HUES48 (cell line): ENCODE measurements at regions not wholly inside any gene's neighbourhood (a gene's known extent, or its start where the extent isn't known, plus 50 kb on each side); places are given as distances from the start of the nearest gene placed in this dataset.

ENCODE experiments used
- H3K27ac ChIP-seq: one replicate; pipeline ENCODE4 v1.7.0; 2013; ENCODE audit warnings: low read depth, low read length, inconsistent platforms
- H3K27me3 ChIP-seq: 2 replicates; pipeline ENCODE4 v1.6.1; 2013; ENCODE audit warnings: mild to moderate bottlenecking, low read length; ENCODE audit not compliant: control insufficient read depth, insufficient read depth
- H3K36me3 ChIP-seq: 2 replicates; pipeline ENCODE4 v1.6.1; 2013; ENCODE audit warnings: low read length; ENCODE audit not compliant: control insufficient read depth, insufficient read depth
- H3K4me1 ChIP-seq: 2 replicates; pipeline ENCODE4 v1.6.1; 2013; ENCODE audit warnings: mild to moderate bottlenecking, low read length; ENCODE audit not compliant: control insufficient read depth, insufficient read depth
- H3K4me3 ChIP-seq: 2 replicates; pipeline ENCODE4 v1.5.1; 2013; ENCODE audit warnings: mild to moderate bottlenecking, low read depth, low read length
- H3K9ac ChIP-seq: 2 replicates; pipeline ENCODE4 v1.6.1; 2013; ENCODE audit warnings: mild to moderate bottlenecking, low read depth, low read length, moderate library complexity
- H3K9me3 ChIP-seq: 2 replicates; pipeline ENCODE4 v1.6.1; 2013; ENCODE audit warnings: low read length; ENCODE audit not compliant: control insufficient read depth, insufficient read depth

DNA sequence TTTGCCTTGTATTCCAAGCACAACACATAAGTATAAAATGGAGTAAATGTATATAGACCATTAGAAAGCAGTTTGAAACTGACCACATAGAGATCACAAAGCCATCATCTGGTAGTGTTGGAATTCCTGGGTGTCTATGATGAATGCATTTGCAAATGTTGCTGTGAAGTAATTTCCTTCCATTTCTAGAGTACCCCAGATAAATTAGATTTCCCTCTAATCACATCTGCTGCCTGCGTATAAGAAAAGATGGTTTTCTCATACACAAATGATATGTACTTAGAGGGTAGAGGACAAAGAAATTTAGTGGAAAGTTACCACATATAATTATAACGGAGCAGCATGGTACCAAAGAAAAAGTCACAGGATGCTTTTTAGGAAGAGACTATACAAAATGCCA is 1117.8 kb downstream of the IGSF11 start:
- H3K36me3 ChIP-seq, result no peaks in the 10 kb centered on the region
- no peak overlapping the region for H3K9ac ChIP-seq
- no peaks in the 10 kb centered on the region for H3K9me3 ChIP-seq
- no peak overlapping the region for H3K4me3 ChIP-seq
- H3K27ac ChIP-seq, result no peak overlapping the region
- H3K4me1 ChIP-seq, result peaks cover under 1% of the 10 kb centered on the region; the same call in 1 of the 2 replicates
- H3K27me3 ChIP-seq, result no peaks in the 10 kb centered on the region

GRCh38 chr3:117919621-117920020 is 1115.0 kb downstream of the IGSF11 start:
- Histone ChIP-seq H3K9me3 (no peaks in the 10 kb centered on the region), H3K36me3 (no peaks in the 10 kb centered on the region), H3K9ac (no peak overlapping the region), H3K4me1 (peaks cover 6% of the 10 kb centered on the region; the same call in 1 of the 2 replicates), H3K27me3 (no peaks in the 10 kb centered on the region), H3K27ac (no peak overlapping the region), H3K4me3 (no peak overlapping the region)

GRCh38 chr3:117920253-117920898 is 1114.3 kb downstream of the IGSF11 start:
- Histone ChIP-seq H3K9me3 (no peaks in the 10 kb centered on the region), H3K4me1 (peaks cover 6% of the 10 kb centered on the region; the same call in 1 of the 2 replicates), H3K36me3 (no peaks in the 10 kb centered on the region), H3K9ac (no peak overlapping the region), H3K27me3 (no peaks in the 10 kb centered on the region), H3K27ac (no peak overlapping the region), H3K4me3 (no peak overlapping the region)

DNA sequence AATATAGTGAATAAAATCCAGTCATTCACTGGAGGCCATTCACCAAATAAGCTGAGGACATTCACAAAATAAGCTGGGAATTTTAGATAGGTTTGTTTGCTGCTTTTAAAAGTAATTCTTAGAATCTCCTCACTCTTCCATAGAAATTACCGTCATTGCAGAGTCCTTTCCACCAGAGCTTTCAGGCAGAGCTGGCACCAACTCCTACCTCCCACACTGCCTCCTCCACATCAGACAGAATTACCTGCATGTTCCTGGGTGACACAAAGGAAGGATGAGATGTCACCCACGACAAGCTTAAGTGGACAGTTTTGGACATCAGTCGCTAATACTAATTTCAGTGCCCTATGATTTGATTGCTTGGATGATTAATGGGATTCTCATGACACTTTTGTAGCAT is 1113.2 kb downstream of the IGSF11 start:
- H3K36me3 ChIP-seq, result no peaks in the 10 kb centered on the region
- no peaks in the 10 kb centered on the region for H3K27me3 ChIP-seq
- peaks cover 6% of the 10 kb centered on the region; the same call in 1 of the 2 replicates for H3K4me1 ChIP-seq
- H3K27ac ChIP-seq, result no peak overlapping the region
- no peaks in the 10 kb centered on the region for H3K9me3 ChIP-seq
- H3K9ac ChIP-seq, result no peak overlapping the region
- H3K4me3 ChIP-seq, result no peak overlapping the region

GRCh38 chr3:117922039-117922438 is 1112.6 kb downstream of the IGSF11 start:
- H3K27ac ChIP-seq, result no peak overlapping the region
- H3K36me3 ChIP-seq, result no peaks in the 10 kb centered on the region
- no peak overlapping the region for H3K4me3 ChIP-seq
- H3K27me3 ChIP-seq, result no peaks in the 10 kb centered on the region
- peaks cover 6% of the 10 kb centered on the region; the same call in 1 of the 2 replicates for H3K4me1 ChIP-seq
- H3K9ac ChIP-seq, result no peak overlapping the region
- H3K9me3 ChIP-seq, result no peaks in the 10 kb centered on the region

DNA sequence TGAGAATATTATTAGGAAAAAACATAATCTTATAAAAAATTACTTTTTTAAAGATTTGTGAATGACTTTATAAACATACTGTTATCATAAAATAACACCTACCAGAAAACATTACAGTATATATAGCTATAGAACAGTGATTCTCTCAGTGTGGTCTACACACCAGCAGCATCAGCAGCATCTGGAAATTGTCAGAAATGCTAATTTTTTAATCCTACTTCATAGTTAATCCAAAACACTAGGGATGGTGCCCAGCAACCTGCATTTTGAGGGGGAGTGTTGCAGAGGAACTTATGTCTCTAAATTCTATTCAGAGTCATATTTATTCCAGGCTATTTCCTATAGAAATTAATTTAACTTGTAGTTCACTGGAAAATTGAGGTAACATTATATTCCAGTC is 1107.8 kb downstream of the IGSF11 start:
- H3K27ac ChIP-seq, result no peak overlapping the region
- no peak overlapping the region for H3K4me3 ChIP-seq
- no peaks in the 10 kb centered on the region for H3K9me3 ChIP-seq
- H3K27me3 ChIP-seq, result no peaks in the 10 kb centered on the region
- H3K9ac ChIP-seq, result no peak overlapping the region
- H3K36me3 ChIP-seq, result no peaks in the 10 kb centered on the region
- H3K4me1 ChIP-seq, result peaks cover 6% of the 10 kb centered on the region; the same call in 1 of the 2 replicates

DNA sequence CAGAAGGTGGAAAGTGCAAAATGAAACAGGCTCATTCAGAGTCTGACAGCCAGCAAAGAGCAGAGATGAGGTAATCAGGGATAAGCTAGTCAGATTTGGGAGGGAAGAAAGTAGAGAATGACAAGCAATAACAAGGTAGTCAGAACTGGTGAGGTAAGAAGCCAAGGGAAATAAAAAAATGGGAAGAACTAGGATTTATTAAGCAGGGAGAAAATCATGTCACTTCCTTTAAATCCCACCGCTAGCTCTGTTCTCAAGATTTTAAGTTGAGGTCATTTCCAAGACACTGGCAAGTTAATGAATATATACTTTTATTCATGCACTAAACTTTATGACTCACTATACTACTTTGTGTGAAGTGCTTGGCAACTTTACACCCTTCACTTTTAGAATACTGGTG is 1106.8 kb downstream of the IGSF11 start:
- Histone ChIP-seq H3K4me3 (no peak overlapping the region), H3K27me3 (no peaks in the 10 kb centered on the region)

DNA sequence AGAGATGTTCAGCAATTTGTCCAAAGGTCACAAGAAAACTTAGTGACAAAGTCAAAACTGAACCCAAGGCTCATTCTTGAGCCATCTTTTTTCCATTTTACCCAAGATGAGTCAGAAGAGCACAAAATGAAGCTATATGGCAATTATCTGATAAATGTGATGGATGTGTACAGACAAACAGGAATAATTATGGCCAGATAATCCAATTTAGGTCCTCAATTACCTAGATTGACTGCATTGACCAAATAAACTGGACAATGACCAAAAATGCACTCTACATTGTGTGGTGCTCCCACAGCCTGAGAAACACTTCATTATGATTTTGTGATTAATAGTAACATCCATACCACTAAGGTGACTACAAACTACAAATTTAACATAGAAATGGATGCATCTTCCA is 1105.8 kb downstream of the IGSF11 start:
- Histone ChIP-seq H3K4me1 (no peaks in the 10 kb centered on the region), H3K9me3 (no peaks in the 10 kb centered on the region), H3K27me3 (no peaks in the 10 kb centered on the region), H3K27ac (no peak overlapping the region), H3K36me3 (no peaks in the 10 kb centered on the region), H3K4me3 (no peak overlapping the region), H3K9ac (no peak overlapping the region)

More for the DNA sequence above, 1106.8 kb downstream of the IGSF11 start:
- Histone ChIP-seq H3K36me3 (no peaks in the 10 kb centered on the region), H3K27ac (no peak overlapping the region), H3K9ac (no peak overlapping the region), H3K4me1 (no peaks in the 10 kb centered on the region), H3K9me3 (no peaks in the 10 kb centered on the region)

GRCh38 chr3:117932441-117932840 is 1102.2 kb downstream of the IGSF11 start:
- H3K9ac ChIP-seq, result no peak overlapping the region
- no peaks in the 10 kb centered on the region for H3K9me3 ChIP-seq
- H3K4me1 ChIP-seq, result no peaks in the 10 kb centered on the region
- no peak overlapping the region for H3K4me3 ChIP-seq
- no peaks in the 10 kb centered on the region for H3K36me3 ChIP-seq
- no peak overlapping the region for H3K27ac ChIP-seq
- no peaks in the 10 kb centered on the region for H3K27me3 ChIP-seq

- no peak overlapping the region for H3K27ac ChIP-seq
- no peak overlapping the region for H3K4me3 ChIP-seq
- no peaks in the 10 kb centered on the region for H3K27me3 ChIP-seq
- no peaks in the 10 kb centered on the region for H3K9me3 ChIP-seq
- H3K9ac ChIP-seq, result no peak overlapping the region
- no peaks in the 10 kb centered on the region for H3K36me3 ChIP-seq
- no peaks in the 10 kb centered on the region for H3K4me1 ChIP-seq
Observed at GRCh38 chr3:117936159-117936558, 1098.5 kb downstream of the IGSF11 start.

- Histone ChIP-seq H3K4me1 (no peaks in the 10 kb centered on the region), H3K9me3 (no peaks in the 10 kb centered on the region), H3K36me3 (no peaks in the 10 kb centered on the region), H3K4me3 (no peak overlapping the region), H3K27ac (no peak overlapping the region), H3K9ac (no peak overlapping the region), H3K27me3 (no peaks in the 10 kb centered on the region)
Observed at GRCh38 chr3:117938974-117939373, 1095.7 kb downstream of the IGSF11 start.
